GM12874 (cell line): ENCODE measurements at regions not wholly inside any gene's neighbourhood (a gene's known extent, or its start where the extent isn't known, plus 50 kb on each side); places are given as distances from the start of the nearest gene placed in this dataset.

ENCODE experiments used
- CTCF ChIP-seq: IDR thresholded peaks from 2 replicates; pipeline ENCODE4 v1.5.1; 2011; ENCODE audit warnings: low read depth, mild to moderate bottlenecking, control low read depth, low read length, moderate library complexity; ENCODE audit not compliant: insufficient read depth

- no peak for TF ChIP-seq CTCF
Measured at GRCh38 chr19:30158067-30158892, 213.9 kb upstream of the ZNF536 start.

DNA sequence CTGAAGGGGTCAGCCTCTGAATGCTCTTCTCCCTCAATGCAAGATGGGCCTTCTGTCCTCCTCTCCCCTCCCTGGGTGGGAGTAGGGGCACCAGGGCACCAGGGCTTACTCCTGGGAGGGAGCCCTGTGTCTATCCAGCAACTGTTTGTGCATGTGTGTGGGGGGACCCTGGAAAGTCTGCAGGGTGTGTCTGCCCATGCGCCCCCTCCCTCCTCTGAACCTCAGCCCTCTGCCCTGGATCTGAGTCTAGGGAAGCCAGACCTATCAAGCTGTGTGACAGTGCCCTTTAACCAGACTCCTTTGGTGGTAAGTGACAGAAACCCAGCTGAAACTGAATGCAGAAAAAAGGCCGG, 213.3 kb upstream of the ZNF536 start:
- no peak for TF ChIP-seq CTCF

- TF ChIP-seq CTCF, result no peak
Measured at GRCh38 chr19:30159636-30160035, 212.5 kb upstream of the ZNF536 start.

GRCh38 chr19:30160426-30160825, 211.8 kb upstream of the ZNF536 start:
- TF ChIP-seq CTCF, result no peak

DNA sequence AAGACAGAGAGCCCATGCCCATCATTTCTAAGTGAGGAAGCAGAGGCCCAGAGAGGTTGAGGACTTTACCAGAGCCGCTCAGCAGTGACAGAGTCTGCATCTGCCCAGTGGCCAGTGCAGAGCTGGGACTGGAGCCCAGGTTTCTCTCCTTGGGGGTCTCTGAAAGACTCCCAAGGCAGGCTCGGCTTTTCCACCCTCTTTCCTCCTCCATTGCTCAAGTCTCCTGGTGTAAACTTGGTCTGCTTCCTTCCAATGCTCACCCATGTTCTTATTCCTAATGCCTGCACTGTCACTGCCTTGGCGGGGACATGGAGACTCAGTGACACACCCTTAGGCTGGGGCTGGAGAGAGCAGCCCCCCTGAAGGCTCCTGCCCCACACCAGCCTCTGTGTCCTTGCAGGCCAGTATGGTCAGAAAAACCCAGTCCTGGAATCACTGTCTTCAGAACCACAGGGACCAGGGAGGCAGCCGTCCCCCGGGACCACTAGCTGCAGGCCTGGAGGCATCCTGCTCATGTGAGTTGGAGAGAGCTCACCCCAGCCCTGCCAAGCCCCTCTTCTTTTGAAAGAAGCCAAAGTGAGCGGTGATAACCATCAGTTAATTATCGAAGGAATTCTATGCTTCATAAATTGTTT, 211.0 kb upstream of the ZNF536 start:
- no peak for TF ChIP-seq CTCF

- TF ChIP-seq CTCF, result no peak
Measured at GRCh38 chr19:30161770-30162169, 210.4 kb upstream of the ZNF536 start.

- no peak for TF ChIP-seq CTCF
Measured at GRCh38 chr19:30162718-30163117, 209.5 kb upstream of the ZNF536 start.
